Liver (tissue), 8 donors: ENCODE measurements at regions not wholly inside any gene's neighbourhood (a gene's known extent, or its start where the extent isn't known, plus 50 kb on each side); places are given as distances from the start of the nearest gene placed in this dataset.

Source experiments
- DNase-seq: peaks from one replicate; pipeline ENCODE4 v3.0.0-alpha.2; 2017; ENCODE audit warnings: low spot score
- H3K27ac ChIP-seq, 2 donors: one replicate each; pipeline ENCODE4 v1.7.0; 2013; ENCODE audit warnings: inconsistent platforms in 2 of 2, low read length in 2 of 2, control low read depth in 1 of 2, low read depth in 1 of 2, mild to moderate bottlenecking in 1 of 2
- H3K27me3 ChIP-seq, 4 donors: one replicate each; pipeline versions ENCODE4 v1.6.1 to v1.7.0; 2013; ENCODE audit warnings: low read length in 3 of 4, inconsistent platforms in 1 of 4, mild to moderate bottlenecking in 1 of 4, moderate library complexity in 1 of 4; ENCODE audit not compliant: control insufficient read depth in 4 of 4, insufficient read depth in 4 of 4
- H3K36me3 ChIP-seq, 4 donors: one replicate each; pipeline versions ENCODE4 v1.6.1 to v1.7.0; 2013; ENCODE audit warnings: low read length in 3 of 4, mild to moderate bottlenecking in 3 of 4, low read depth in 1 of 4, moderate library complexity in 1 of 4; ENCODE audit not compliant: control insufficient read depth in 4 of 4, insufficient read depth in 3 of 4
- H3K4me1 ChIP-seq, 4 donors: one replicate each; pipeline versions ENCODE4 v1.6.1 to v1.7.0; 2013; ENCODE audit warnings: low read length in 3 of 4, mild to moderate bottlenecking in 3 of 4, moderate library complexity in 1 of 4; ENCODE audit not compliant: control insufficient read depth in 4 of 4, insufficient read depth in 4 of 4
- H3K4me3 ChIP-seq, 3 donors: one replicate each; pipeline versions ENCODE4 v1.6.1 to v1.7.0; 2013; ENCODE audit warnings: low read length in 3 of 3, control low read depth in 1 of 3, low read depth in 1 of 3, mild to moderate bottlenecking in 1 of 3
- H3K9ac ChIP-seq, 2 donors: one replicate each; pipeline ENCODE4 v1.7.0; 2013; ENCODE audit warnings: low read length in 2 of 2, mild to moderate bottlenecking in 2 of 2, moderate library complexity in 2 of 2, control low read depth in 1 of 2, low read depth in 1 of 2
- H3K9me3 ChIP-seq, 4 donors: one replicate each; pipeline versions ENCODE4 v1.6.1 to v1.7.0; 2013; ENCODE audit warnings: low read length in 3 of 4; ENCODE audit not compliant: control insufficient read depth in 4 of 4
- ATF3 ChIP-seq: IDR thresholded peaks from 2 replicates; pipeline ENCODE4 v1.6.1; 2016; ENCODE audit warnings: antibody characterized with exemption
- EGR1 ChIP-seq, 2 donors: IDR thresholded peaks; 2 replicates each; pipeline ENCODE4 v1.6.1; 2016 to 2018; ENCODE audit warnings: antibody characterized with exemption in 2 of 2, low read depth in 2 of 2
- FOXA1 ChIP-seq: IDR thresholded peaks from 2 replicates; pipeline ENCODE4 v1.6.1; 2016; ENCODE audit warnings: antibody characterized with exemption
- FOXA2 ChIP-seq: IDR thresholded peaks from 2 replicates; pipeline ENCODE4 v1.6.1; 2016; ENCODE audit warnings: antibody characterized with exemption
- GABPA ChIP-seq, 2 donors: IDR thresholded peaks in 1 of 2; conservative IDR thresholded peaks in 1 of 2; 2 replicates each; pipeline ENCODE4 v1.6.1; 2016; ENCODE audit warnings: antibody characterized with exemption in 2 of 2, mild to moderate bottlenecking in 1 of 2, moderate library complexity in 1 of 2
- HNF4A ChIP-seq, 2 donors: conservative IDR thresholded peaks; 2 replicates each; pipeline ENCODE4 v1.6.1; 2016; ENCODE audit warnings: antibody characterized with exemption in 2 of 2, mild to moderate bottlenecking in 2 of 2
- HNF4G ChIP-seq: IDR thresholded peaks from 2 replicates; pipeline ENCODE4 v1.6.1; 2016; ENCODE audit warnings: antibody characterized with exemption
- JUND ChIP-seq, 2 donors: IDR thresholded peaks; 2 replicates each; pipeline ENCODE4 v1.6.1; 2016; ENCODE audit warnings: antibody characterized with exemption in 2 of 2
- MAX ChIP-seq: IDR thresholded peaks from 2 replicates; pipeline ENCODE4 v1.6.1; 2016; ENCODE audit warnings: antibody characterized with exemption
- NR2F2 ChIP-seq: IDR thresholded peaks from 2 replicates; pipeline ENCODE4 v1.6.1; 2016; ENCODE audit warnings: antibody characterized with exemption
- RAD21 ChIP-seq, 2 donors: IDR thresholded peaks; 2 replicates each; pipeline ENCODE4 v1.6.1; 2016; ENCODE audit warnings: antibody characterized with exemption in 2 of 2, mild to moderate bottlenecking in 2 of 2
- RXRA ChIP-seq, 2 donors: IDR thresholded peaks; 2 replicates each; pipeline ENCODE4 v1.6.1; 2017 to 2018; ENCODE audit warnings: antibody characterized with exemption in 2 of 2, mild to moderate bottlenecking in 1 of 2
- SP1 ChIP-seq: IDR thresholded peaks from 2 replicates; pipeline ENCODE4 v1.6.1; 2018; ENCODE audit warnings: antibody characterized with exemption, mild to moderate bottlenecking
- TAF1 ChIP-seq: conservative IDR thresholded peaks from 2 replicates; pipeline ENCODE4 v1.6.1; 2016; ENCODE audit warnings: antibody characterized with exemption, mild to moderate bottlenecking
- YY1 ChIP-seq: IDR thresholded peaks from 2 replicates; pipeline ENCODE4 v1.6.1; 2016; ENCODE audit warnings: antibody characterized with exemption, mild to moderate bottlenecking
- ZBTB33 ChIP-seq: IDR thresholded peaks from 2 replicates; pipeline ENCODE4 v1.6.1; 2016; ENCODE audit warnings: antibody characterized with exemption
- WGBS: extraction: QIAGEN DNeasy Blood & Tissue Kit; methylation state at CpG from one replicate; pipeline ENCODE4 v1.1.7; 2013; 5-methylcytosine and 5-hydroxymethylcytosine counted together
- TF ChIP-seq, protein P1 (sequence below): IDR thresholded peaks from 2 replicates; pipeline ENCODE4 v1.6.1; 2016; ENCODE audit warnings: antibody characterized with exemption, mild to moderate bottlenecking
- TF ChIP-seq, protein P2 (sequence below): fragments of 150-350 bp; IDR thresholded peaks from 2 replicates; pipeline ENCODE4 v1.5.1; 2017; ENCODE audit warnings: improper control_type of control experiment, low read depth, low read length; ENCODE audit not compliant: missing input control
- donor health status: healthy.
- donor health status: healthy.
- donor health status: healthy.
- donor health status: healthy.
- donor health status: healthy.

- Histone ChIP-seq H3K9ac (peak overlapping the region in 1 of 2 donors; percentile 50), H3K27ac (peak overlapping the region; percentile 67 to 78), H3K9me3 (no peaks in the 10 kb centered on the region), H3K4me3 (peak overlapping the region in 1 of 3 donors; percentile 6), H3K36me3 (no peaks in the 10 kb centered on the region), H3K4me1 (peaks cover 7 to 50% (median 41%) of the 10 kb centered on the region in 4 donors), H3K27me3 (no peaks in the 10 kb centered on the region)
- TF ChIP-seq NR2F2 (no peak), YY1 (no peak), HNF4A (conservative IDR thresholded peaks at IDR 0.05) (peak; percentile 84), JUND (IDR thresholded peaks at IDR 0.05) (peak; percentile 27 to 33), TAF1 (no peak), SP1 (peak; percentile 85), FOXA1 (peak; percentile 23), GABPA (IDR thresholded peaks at IDR 0.05 in 1 of 2, conservative IDR thresholded peaks at IDR 0.05 in 1 of 2) (no peak), ZBTB33 (no peak), RXRA (IDR thresholded peaks at IDR 0.05) (peak; percentile 41 to 56), EGR1 (IDR thresholded peaks at IDR 0.05; ENCODE audit: low read depth in 2 of 2) (no peak), HNF4G (peak; percentile 60), RAD21 (IDR thresholded peaks at IDR 0.05) (peak; percentile 24 to 53), ATF3 (peak; percentile 29), MAX (no peak), FOXA2 (peak; percentile 65)
- TF ChIP-seq, protein P1, sequence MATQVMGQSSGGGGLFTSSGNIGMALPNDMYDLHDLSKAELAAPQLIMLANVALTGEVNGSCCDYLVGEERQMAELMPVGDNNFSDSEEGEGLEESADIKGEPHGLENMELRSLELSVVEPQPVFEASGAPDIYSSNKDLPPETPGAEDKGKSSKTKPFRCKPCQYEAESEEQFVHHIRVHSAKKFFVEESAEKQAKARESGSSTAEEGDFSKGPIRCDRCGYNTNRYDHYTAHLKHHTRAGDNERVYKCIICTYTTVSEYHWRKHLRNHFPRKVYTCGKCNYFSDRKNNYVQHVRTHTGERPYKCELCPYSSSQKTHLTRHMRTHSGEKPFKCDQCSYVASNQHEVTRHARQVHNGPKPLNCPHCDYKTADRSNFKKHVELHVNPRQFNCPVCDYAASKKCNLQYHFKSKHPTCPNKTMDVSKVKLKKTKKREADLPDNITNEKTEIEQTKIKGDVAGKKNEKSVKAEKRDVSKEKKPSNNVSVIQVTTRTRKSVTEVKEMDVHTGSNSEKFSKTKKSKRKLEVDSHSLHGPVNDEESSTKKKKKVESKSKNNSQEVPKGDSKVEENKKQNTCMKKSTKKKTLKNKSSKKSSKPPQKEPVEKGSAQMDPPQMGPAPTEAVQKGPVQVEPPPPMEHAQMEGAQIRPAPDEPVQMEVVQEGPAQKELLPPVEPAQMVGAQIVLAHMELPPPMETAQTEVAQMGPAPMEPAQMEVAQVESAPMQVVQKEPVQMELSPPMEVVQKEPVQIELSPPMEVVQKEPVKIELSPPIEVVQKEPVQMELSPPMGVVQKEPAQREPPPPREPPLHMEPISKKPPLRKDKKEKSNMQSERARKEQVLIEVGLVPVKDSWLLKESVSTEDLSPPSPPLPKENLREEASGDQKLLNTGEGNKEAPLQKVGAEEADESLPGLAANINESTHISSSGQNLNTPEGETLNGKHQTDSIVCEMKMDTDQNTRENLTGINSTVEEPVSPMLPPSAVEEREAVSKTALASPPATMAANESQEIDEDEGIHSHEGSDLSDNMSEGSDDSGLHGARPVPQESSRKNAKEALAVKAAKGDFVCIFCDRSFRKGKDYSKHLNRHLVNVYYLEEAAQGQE = no peak
- TF ChIP-seq, protein P2, sequence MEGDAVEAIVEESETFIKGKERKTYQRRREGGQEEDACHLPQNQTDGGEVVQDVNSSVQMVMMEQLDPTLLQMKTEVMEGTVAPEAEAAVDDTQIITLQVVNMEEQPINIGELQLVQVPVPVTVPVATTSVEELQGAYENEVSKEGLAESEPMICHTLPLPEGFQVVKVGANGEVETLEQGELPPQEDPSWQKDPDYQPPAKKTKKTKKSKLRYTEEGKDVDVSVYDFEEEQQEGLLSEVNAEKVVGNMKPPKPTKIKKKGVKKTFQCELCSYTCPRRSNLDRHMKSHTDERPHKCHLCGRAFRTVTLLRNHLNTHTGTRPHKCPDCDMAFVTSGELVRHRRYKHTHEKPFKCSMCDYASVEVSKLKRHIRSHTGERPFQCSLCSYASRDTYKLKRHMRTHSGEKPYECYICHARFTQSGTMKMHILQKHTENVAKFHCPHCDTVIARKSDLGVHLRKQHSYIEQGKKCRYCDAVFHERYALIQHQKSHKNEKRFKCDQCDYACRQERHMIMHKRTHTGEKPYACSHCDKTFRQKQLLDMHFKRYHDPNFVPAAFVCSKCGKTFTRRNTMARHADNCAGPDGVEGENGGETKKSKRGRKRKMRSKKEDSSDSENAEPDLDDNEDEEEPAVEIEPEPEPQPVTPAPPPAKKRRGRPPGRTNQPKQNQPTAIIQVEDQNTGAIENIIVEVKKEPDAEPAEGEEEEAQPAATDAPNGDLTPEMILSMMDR = no peak
- no peak for DNase-seq
- 18% methylated on average over 2 of the region's 2 CpGs for WGBS
These were observed 93.1 kb downstream of the SALL1 start for GRCh38 chr16:51057969-51058337.
